ENCODE measurements at regions not wholly inside any gene's neighbourhood (a gene's known extent, or its start where the extent isn't known, plus 50 kb on each side); places are given as distances from the start of the nearest gene placed in this dataset.

GRCh38 chr2:139225961-139226360 lies 445.8 kb upstream of the NXPH2 start:
- TF ChIP-seq CTCF (IDR thresholded peaks at IDR 0.05; ENCODE audit: insufficient read depth, low read length, poor library complexity, severe bottlenecking) (no peak), EZH2phosphoT487 (conservative IDR thresholded peaks at IDR 0.05; ENCODE audit: low read length) (no peak)
